ENCODE measurements at regions not wholly inside any gene's neighbourhood (a gene's known extent, or its start where the extent isn't known, plus 50 kb on each side); places are given as distances from the start of the nearest gene placed in this dataset.

- ATAC-seq: no peak
- Mint-ChIP-seq H3K9me3 (peaks cover 8 to 15% of the 10 kb centered on the region in 2 donors), H3K27ac (no peak overlapping the region), H3K4me1 (no peaks in the 10 kb centered on the region), H3K4me3 (no peak overlapping the region), H3K27me3 (peaks cover 85% of the 10 kb centered on the region)
- no peak for DNase-seq
These were observed 64.3 kb downstream of the DMRTA2 start for GRCh38 chr1:50358962-50359361.

- DNase-seq: no peak
- peaks cover 67% of the 10 kb centered on the region for H3K27me3 Mint-ChIP-seq
- H3K4me3 Mint-ChIP-seq: no peak overlapping the region
- H3K9me3 Mint-ChIP-seq: peaks cover 4 to 11% of the 10 kb centered on the region in 2 donors
- H3K27ac Mint-ChIP-seq: no peak overlapping the region
- ATAC-seq: no peak
- H3K4me1 Mint-ChIP-seq: no peaks in the 10 kb centered on the region
These were observed 66.1 kb downstream of the DMRTA2 start for GRCh38 chr1:50357186-50357585.

GRCh38 chr1:50354813-50355212, 68.4 kb downstream of the DMRTA2 start:
- H3K4me1 Mint-ChIP-seq: no peaks in the 10 kb centered on the region
- DNase-seq (no peak), ATAC-seq (no peak)
- no peak overlapping the region for H3K27ac Mint-ChIP-seq
- no peaks in the 10 kb centered on the region for H3K9me3 Mint-ChIP-seq
- peaks cover 56% of the 10 kb centered on the region for H3K27me3 Mint-ChIP-seq
- no peak overlapping the region for H3K4me3 Mint-ChIP-seq

- peaks cover 56% of the 10 kb centered on the region for H3K27me3 Mint-ChIP-seq
These were observed 70.8 kb downstream of the DMRTA2 start for GRCh38 chr1:50352428-50352827.

DNA sequence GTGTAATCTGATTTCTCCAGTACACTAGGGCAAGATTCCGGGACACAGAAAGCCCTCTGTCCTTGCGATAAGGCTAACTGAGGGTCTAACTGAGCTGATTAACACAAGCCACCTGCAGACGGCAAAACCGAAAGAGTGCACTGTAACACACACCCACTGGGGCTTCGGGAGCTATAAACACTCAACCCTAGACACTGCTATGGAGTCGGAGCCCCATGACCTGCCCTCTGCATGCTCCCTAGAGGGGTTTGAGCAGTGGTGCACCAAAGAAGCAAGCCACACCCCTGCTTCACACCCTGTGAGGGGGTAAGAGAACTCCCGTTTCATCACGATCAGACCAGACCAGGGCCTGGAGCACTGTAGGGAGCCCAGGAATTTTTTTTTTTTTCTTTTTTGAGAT, 72.4 kb downstream of the DMRTA2 start:
- no peak overlapping the region for H3K27ac Mint-ChIP-seq
- H3K9me3 Mint-ChIP-seq: no peaks in the 10 kb centered on the region

More at GRCh38 chr1:50352428-50352827, 70.8 kb downstream of the DMRTA2 start:
- Mint-ChIP-seq H3K4me1 (no peaks in the 10 kb centered on the region), H3K9me3 (no peaks in the 10 kb centered on the region), H3K27ac (no peak overlapping the region), H3K4me3 (no peak overlapping the region)
- ATAC-seq: no peak
- DNase-seq: no peak

DNA sequence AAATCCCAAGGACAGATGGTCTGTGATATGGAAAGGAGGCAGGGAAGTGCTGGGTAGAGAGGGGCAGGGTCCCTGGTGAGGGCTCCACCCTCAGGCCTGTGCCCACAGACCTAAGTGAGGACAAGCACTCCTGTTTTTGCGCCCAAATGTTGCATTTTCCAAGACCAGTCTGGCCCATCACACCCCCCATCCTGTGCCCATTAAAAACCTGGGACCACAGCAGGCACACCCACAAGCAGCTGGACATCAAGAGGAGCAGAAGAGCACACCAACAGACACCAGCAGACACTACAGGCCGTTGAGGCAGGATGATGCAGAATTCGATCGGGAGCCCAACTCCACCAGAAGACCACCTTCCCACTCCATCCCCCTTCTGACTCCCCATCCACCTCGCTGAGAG, 72.8 kb downstream of the DMRTA2 start:
- H3K9me3 Mint-ChIP-seq: no peaks in the 10 kb centered on the region
- H3K4me1 Mint-ChIP-seq: peaks cover 5% of the 10 kb centered on the region
- H3K27me3 Mint-ChIP-seq: peaks cover 43% of the 10 kb centered on the region
- peak overlapping the region in 1 of 2 donors; percentile 19 for H3K27ac Mint-ChIP-seq
- H3K4me3 Mint-ChIP-seq: no peak overlapping the region
- DNase-seq: no peak
- no peak for ATAC-seq

More for the DNA sequence above, 72.4 kb downstream of the DMRTA2 start:
- Mint-ChIP-seq H3K27me3 (peaks cover 46% of the 10 kb centered on the region), H3K4me3 (no peak overlapping the region), H3K4me1 (peaks cover 5% of the 10 kb centered on the region)
- DNase-seq (no peak), ATAC-seq (no peak)

- ATAC-seq (peak; percentile 27), DNase-seq (no peak)
- H3K4me1 Mint-ChIP-seq: peaks cover 5% of the 10 kb centered on the region
- H3K27ac Mint-ChIP-seq: no peak overlapping the region
- no peak overlapping the region for H3K4me3 Mint-ChIP-seq
- peaks cover 47% of the 10 kb centered on the region for H3K27me3 Mint-ChIP-seq
- no peaks in the 10 kb centered on the region for H3K9me3 Mint-ChIP-seq
These were observed 74.0 kb downstream of the DMRTA2 start for GRCh38 chr1:50349242-50349565.

DNA sequence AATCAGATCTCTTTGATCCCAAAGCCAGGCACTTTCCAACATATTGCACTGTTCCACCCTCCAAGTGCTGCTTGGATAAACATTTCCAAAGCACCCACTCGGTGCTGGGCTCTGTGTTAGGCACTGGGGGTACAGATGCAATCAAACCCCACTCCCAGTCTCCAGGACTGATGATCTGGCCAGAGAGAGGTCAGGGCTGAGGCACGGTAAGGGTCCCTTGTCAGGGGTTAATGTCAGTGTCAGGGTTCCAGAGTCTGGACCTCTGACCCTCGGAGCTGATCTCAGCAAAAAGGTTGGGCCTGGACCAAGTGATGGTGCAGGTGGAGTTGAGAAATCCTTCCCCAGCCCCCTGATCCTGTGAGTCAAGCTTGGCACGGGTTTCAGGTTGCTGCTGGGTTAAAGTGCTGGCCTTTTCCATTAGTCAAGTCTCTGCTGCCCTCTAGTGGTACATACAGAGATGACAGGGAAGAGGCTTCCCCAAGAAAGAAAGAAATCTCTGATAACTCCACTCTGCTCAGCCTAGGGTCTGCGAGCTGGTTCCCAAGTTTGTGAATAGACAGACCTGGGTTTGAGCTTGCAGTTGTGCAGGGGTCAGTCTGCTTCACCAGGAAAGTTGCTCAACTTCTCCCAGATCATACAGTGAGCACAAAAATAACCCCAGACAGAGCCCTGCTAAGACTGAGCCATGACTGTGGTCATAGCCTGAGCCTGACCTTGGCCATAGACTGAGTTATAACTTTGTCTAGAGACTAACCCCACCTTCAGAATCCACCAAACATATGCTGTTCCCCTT, 74.6 kb downstream of the DMRTA2 start:
- Mint-ChIP-seq H3K4me3 (no peak overlapping the region), H3K27ac (no peak overlapping the region), H3K27me3 (peaks cover 52% of the 10 kb centered on the region), H3K9me3 (no peaks in the 10 kb centered on the region), H3K4me1 (peaks cover 5% of the 10 kb centered on the region)
- DNase-seq: peak; percentile 29 to 38
- peak; percentile 61 for ATAC-seq

DNA sequence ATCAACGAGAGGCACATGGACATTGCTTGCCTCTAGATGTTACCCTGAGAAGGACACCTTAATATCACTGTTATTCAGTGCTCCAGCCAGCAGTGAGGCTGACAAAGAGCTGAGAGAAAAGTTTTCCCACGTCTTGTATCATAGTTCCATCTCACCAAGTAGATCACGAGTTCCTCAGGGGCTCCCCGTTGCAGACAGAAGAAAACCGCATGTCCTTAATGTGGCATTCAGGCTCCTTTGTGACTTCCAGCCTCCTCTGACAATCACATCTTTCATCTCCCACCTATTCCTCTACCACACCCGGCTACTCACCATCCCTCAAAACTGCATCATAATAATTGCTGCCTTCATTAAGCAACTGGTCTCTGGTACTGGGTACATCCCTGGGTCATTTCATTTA, 75.3 kb downstream of the DMRTA2 start:
- ATAC-seq: no peak

GRCh38 chr1:50346621-50347020, 76.6 kb downstream of the DMRTA2 start:
- Mint-ChIP-seq H3K27ac (no peak overlapping the region), H3K27me3 (peaks cover 69% of the 10 kb centered on the region), H3K9me3 (no peaks in the 10 kb centered on the region), H3K4me3 (no peak overlapping the region), H3K4me1 (peaks cover 5% of the 10 kb centered on the region)
- ATAC-seq: peak; percentile 31
- no peak for DNase-seq

More for the DNA sequence above, 75.3 kb downstream of the DMRTA2 start:
- H3K27ac Mint-ChIP-seq: no peak overlapping the region
- DNase-seq: no peak
- H3K9me3 Mint-ChIP-seq: no peaks in the 10 kb centered on the region
- H3K4me3 Mint-ChIP-seq: no peak overlapping the region
- peaks cover 59% of the 10 kb centered on the region for H3K27me3 Mint-ChIP-seq
- peaks cover 5% of the 10 kb centered on the region for H3K4me1 Mint-ChIP-seq

- peaks cover 50% of the 10 kb centered on the region for H3K27me3 Mint-ChIP-seq
- no peak overlapping the region for H3K27ac Mint-ChIP-seq
- DNase-seq: no peak
- peaks cover 10% of the 10 kb centered on the region for H3K4me1 Mint-ChIP-seq
- H3K4me3 Mint-ChIP-seq: no peak overlapping the region
- no peak for ATAC-seq
- H3K9me3 Mint-ChIP-seq: no peaks in the 10 kb centered on the region
These were observed 79.9 kb downstream of the DMRTA2 start for GRCh38 chr1:50343323-50343722.

- H3K9me3 Mint-ChIP-seq: no peaks in the 10 kb centered on the region
- ATAC-seq (no peak), DNase-seq (no peak)
- no peak overlapping the region for H3K27ac Mint-ChIP-seq
- H3K4me3 Mint-ChIP-seq: no peak overlapping the region
- H3K4me1 Mint-ChIP-seq: peaks cover 10% of the 10 kb centered on the region
- H3K27me3 Mint-ChIP-seq: peaks cover 43% of the 10 kb centered on the region
These were observed 80.7 kb downstream of the DMRTA2 start for GRCh38 chr1:50342525-50342924.

DNA sequence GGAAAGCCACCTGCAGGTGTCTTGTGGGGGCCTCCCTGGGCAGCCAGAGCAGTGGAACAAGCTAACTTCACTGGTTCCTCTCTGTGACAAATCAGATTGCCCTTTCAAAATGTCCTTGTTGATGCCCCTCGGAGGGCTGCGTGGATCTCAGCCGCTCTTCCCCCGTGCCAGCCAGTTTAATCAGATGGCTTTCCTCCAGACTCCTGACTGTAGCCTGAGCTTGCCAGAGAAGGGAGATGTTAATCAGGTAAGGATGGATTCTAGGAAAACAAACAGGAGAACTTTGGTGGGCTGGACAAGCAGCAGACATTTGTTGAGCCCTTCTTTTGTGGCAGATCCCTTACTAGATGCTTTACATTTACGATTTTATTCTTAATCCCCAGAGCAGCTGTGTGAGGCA, 88.2 kb downstream of the DMRTA2 start:
- H3K27me3 Mint-ChIP-seq: peaks cover 53% of the 10 kb centered on the region

DNA sequence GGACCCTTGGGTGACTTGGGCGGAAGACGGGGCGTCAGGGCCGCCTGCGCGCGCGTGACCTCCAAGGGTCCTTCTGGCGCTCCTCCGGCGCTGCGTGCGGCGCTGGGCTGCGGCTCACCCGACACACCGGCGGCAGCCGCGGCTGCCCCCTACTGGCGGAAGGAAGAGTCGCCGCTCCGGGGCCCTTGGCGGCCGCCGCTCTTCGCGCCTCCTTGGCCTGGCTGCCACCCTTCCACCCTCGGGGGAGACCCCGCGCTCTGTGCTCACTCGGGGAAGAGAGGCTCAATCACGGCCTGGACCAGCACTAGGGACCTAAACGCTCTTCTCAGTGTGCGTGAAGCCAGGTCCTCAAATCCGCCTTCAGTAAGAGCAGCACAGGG, 89.7 kb downstream of the DMRTA2 start:
- no peaks in the 10 kb centered on the region for H3K4me1 Mint-ChIP-seq
- H3K9me3 Mint-ChIP-seq: no peaks in the 10 kb centered on the region
- H3K27me3 Mint-ChIP-seq: peaks cover 64% of the 10 kb centered on the region
- H3K27ac Mint-ChIP-seq: no peak overlapping the region
- H3K4me3 Mint-ChIP-seq: peak overlapping the region in 1 of 2 donors; percentile 51
- DNase-seq (peak; percentile 49), ATAC-seq (peak; percentile 83)

More for the DNA sequence above, 88.2 kb downstream of the DMRTA2 start:
- Mint-ChIP-seq H3K9me3 (no peaks in the 10 kb centered on the region), H3K27ac (peak overlapping the region in 1 of 2 donors; percentile 89), H3K4me1 (no peaks in the 10 kb centered on the region), H3K4me3 (no peak overlapping the region)
- ATAC-seq (no peak), DNase-seq (no peak)

- Mint-ChIP-seq H3K4me3 (peak overlapping the region in 1 of 2 donors; percentile 51), H3K9me3 (no peaks in the 10 kb centered on the region), H3K27me3 (peaks cover 64% of the 10 kb centered on the region), H3K27ac (no peak overlapping the region), H3K4me1 (no peaks in the 10 kb centered on the region)
- peak; percentile 83 for ATAC-seq
- peak; percentile 58 for DNase-seq
These were observed 90.2 kb downstream of the DMRTA2 start for GRCh38 chr1:50332941-50333594.

GRCh38 chr1:50329332-50329932, 93.8 kb downstream of the DMRTA2 start:
- ATAC-seq (no peak), DNase-seq (no peak)
- H3K27me3 Mint-ChIP-seq: peaks cover 43% of the 10 kb centered on the region
- H3K9me3 Mint-ChIP-seq: no peaks in the 10 kb centered on the region
- H3K4me1 Mint-ChIP-seq: no peaks in the 10 kb centered on the region
- no peak overlapping the region for H3K27ac Mint-ChIP-seq
- H3K4me3 Mint-ChIP-seq: no peak overlapping the region
